ENCODE measurements at regions not wholly inside any gene's neighbourhood (a gene's known extent, or its start where the extent isn't known, plus 50 kb on each side); places are given as distances from the start of the nearest gene placed in this dataset.

- H3K9me3 ChIP-seq (ENCODE audit: control insufficient read depth, low read depth, low read length), result no peaks in the 10 kb centered on the region
- no peak overlapping the region for H3K4me2 ChIP-seq (ENCODE audit: insufficient read depth, insufficient read length, low read length)
- no peaks in the 10 kb centered on the region; a peak in 2 of 5 replicates for H3K9me3 Mint-ChIP-seq
- no peak overlapping the region for H4K5ac ChIP-seq (ENCODE audit: insufficient read length, low read depth, low read length)
- H3K56ac ChIP-seq (ENCODE audit: insufficient read length, low read depth, low read length), result no peak overlapping the region
- WGBS (ENCODE audit: extremely low coverage, insufficient read length, low lambda C conversion rate), result no CpG with 5 or more reads among the region's 7 CpGs
- H3K27ac Mint-ChIP-seq, result no peak overlapping the region
- H3K79me2 ChIP-seq (ENCODE audit: insufficient read depth, low read length), result 0 out of 2 replicates have a peak, but pooled peaks cover 2% of the 10 kb centered on the region
- H3K4ac ChIP-seq (ENCODE audit: low read depth, low read length), result no peak overlapping the region
- H3K79me1 ChIP-seq (ENCODE audit: insufficient read depth, low read depth, low read length, poor library complexity, severe bottlenecking), result no peaks in the 10 kb centered on the region
- no peak overlapping the region for H3K18ac ChIP-seq (ENCODE audit: insufficient read length, low read depth, low read length)
- peak overlapping the region; percentile 35 for H2BK5ac ChIP-seq (ENCODE audit: insufficient read length, low read length)
- H3K23ac ChIP-seq (ENCODE audit: insufficient read length, low read depth, low read length), result no peak overlapping the region
- DNase-seq, result no peak
- H2AFZ ChIP-seq (ENCODE audit: low read length), result no peak overlapping the region
- H2BK20ac ChIP-seq (ENCODE audit: low read depth, low read length, poor library complexity, severe bottlenecking), result no peak overlapping the region
- peaks cover 5 to 10% of the 10 kb centered on the region in 2 experiments; a peak in 1 of 4 replicates for H3K4me1 Mint-ChIP-seq
- H4K20me1 ChIP-seq (ENCODE audit: control insufficient read depth, insufficient read depth, insufficient read length), result no peaks in the 10 kb centered on the region
- no peaks in the 10 kb centered on the region for H3K27me3 ChIP-seq (ENCODE audit: insufficient read depth, low read length)
- H3K36me3 Mint-ChIP-seq (ENCODE audit: insufficient read depth in 1 of 3, low read depth in 3 of 3), result no peaks in the 10 kb centered on the region; a peak in 1 of 7 replicates
- H3K27ac ChIP-seq (ENCODE audit: insufficient read length, low read depth, low read length), result no peak overlapping the region
- no peak overlapping the region for H4K91ac ChIP-seq (ENCODE audit: insufficient read length, low read depth, low read length)
- H2AK5ac ChIP-seq (ENCODE audit: insufficient read length, low read length), result no peak overlapping the region
- H3K27me3 Mint-ChIP-seq (ENCODE audit: low read depth), result no peaks in the 10 kb centered on the region; the same call in 1 of the 2 replicates
- no peak overlapping the region for H2BK12ac ChIP-seq (ENCODE audit: insufficient read length, low read depth, low read length)
- no peak overlapping the region for H2BK120ac ChIP-seq (ENCODE audit: low read depth, low read length, poor library complexity, severe bottlenecking)
- no peak overlapping the region for H3K14ac ChIP-seq (ENCODE audit: insufficient read depth, low read length)
- H3K23me2 ChIP-seq (ENCODE audit: insufficient read length, low read depth, low read length, poor library complexity, severe bottlenecking), result no peaks in the 10 kb centered on the region
- no peak for TF ChIP-seq CTCF (conservative IDR thresholded peaks at IDR 0.05)
- H4K8ac ChIP-seq (replicated peaks; ENCODE audit: insufficient read length, low read depth, low read length), result no peak overlapping the region
- no peak overlapping the region for H3K4me3 Mint-ChIP-seq
- no peak overlapping the region for H3T11ph ChIP-seq (ENCODE audit: low read length)
- no peaks in the 10 kb centered on the region; the same call in 1 of the 2 replicates for H3K4me1 ChIP-seq (ENCODE audit: insufficient read depth, low read length)
- no peak overlapping the region for H2BK15ac ChIP-seq (ENCODE audit: low read depth, low read length)
- no peak overlapping the region for H3K9ac ChIP-seq (ENCODE audit: extremely low read depth, insufficient read length, low read length)
These were observed 300.2 kb upstream of the JARID2 start for GRCh38 chr6:14945461-14946185.
